K562 (cell line): ENCODE measurements at regions not wholly inside any gene's neighbourhood (a gene's known extent, or its start where the extent isn't known, plus 50 kb on each side); places are given as distances from the start of the nearest gene placed in this dataset.

ENCODE experiments used
- ATAC-seq: fragments of 200-7000 bp; cut with Tn5 transposase; 3 replicates; pipeline ENCODE4 v1.9.1; 2020; ENCODE audit warnings: moderate library complexity
- BruUV-seq: library from RNA; stranded (reverse); fragments of 400-500 nt; replicated peaks from 2 replicates; lab custom pipeline; 2021; lab: Mats Ljungman, UMichigan
- CTCF ChIA-PET: fragments of 300-600 bp; formaldehyde crosslinking; extraction: SDS; loops from one replicate; lab custom pipeline; 2021; ENCODE audit warnings: low intra/inter-chr PET ratio; lab: Yijun Ruan, JAX
- POLR2A ChIA-PET: fragments of 300-600, 350-650 bp; sonication (Branson Sonifier 250); formaldehyde crosslinking; extraction: SDS; loops from one replicate; lab custom pipeline; 2021; ENCODE audit warnings: antibody characterized with exemption, inconsistent platforms; lab: Yijun Ruan, JAX
- DNase-seq, 4 experiments: peaks; one replicate each; pipeline versions ENCODE4 v3.0.0 to v3.0.0-alpha.2; 2011 to 2018; ENCODE audit warnings: low spot score in 3 of 4, mixed read lengths in 3 of 4; ENCODE audit errors: extremely low read depth in 1 of 4
- FAIRE-seq: peaks from 2 replicates; lab custom pipeline; 2011; peaks lifted over from hg19 to GRCh38; lab: Jason Lieb, UNC
- H2AFZ ChIP-seq: 2 replicates; pipeline ENCODE4 v1.6.0; 2011; ENCODE audit warnings: low read depth, low read length, control low read depth, inconsistent platforms
- H3K27ac ChIP-seq: fragments of 200-600 bp; 3 replicates; pipeline ENCODE4 v1.8.0; 2011; ENCODE audit warnings: low read depth, mild to moderate bottlenecking, control low read depth, inconsistent platforms, low read length, moderate library complexity, mixed read lengths; ENCODE audit errors: extremely low read depth
- H3K27me3 ChIP-seq, 2 experiments: fragments of 300-600 bp in 1 of 2; 2 replicates in 1 of 2; 3 replicates in 1 of 2; pipeline versions ENCODE4 v1.6.0 to v1.8.0; 2011; ENCODE audit warnings: inconsistent platforms in 2 of 2, low read length in 2 of 2, mild to moderate bottlenecking in 1 of 2, mixed read lengths in 1 of 2, moderate library complexity in 1 of 2; ENCODE audit not compliant: control insufficient read depth in 2 of 2, insufficient read depth in 2 of 2
- H3K36me3 ChIP-seq: fragments of 300-600 bp; 3 replicates; pipeline ENCODE4 v1.8.0; 2011; ENCODE audit warnings: mild to moderate bottlenecking, low read length, inconsistent platforms; ENCODE audit not compliant: control insufficient read depth, insufficient read depth
- H3K4me1 ChIP-seq, 2 experiments: fragments of 200-600 bp in 1 of 2; replicated peaks in 1 of 2; 2 replicates in 1 of 2; 3 replicates in 1 of 2; pipeline versions ENCODE4 v1.5.1 to v1.8.0; 2011; ENCODE audit warnings: inconsistent platforms in 2 of 2, low read length in 2 of 2, mild to moderate bottlenecking in 1 of 2, mixed read lengths in 1 of 2, moderate library complexity in 1 of 2; ENCODE audit not compliant: control insufficient read depth in 2 of 2, insufficient read depth in 2 of 2
- H3K4me2 ChIP-seq: 2 replicates; pipeline ENCODE4 v1.6.1; 2011; ENCODE audit warnings: low read length, control low read depth, inconsistent platforms, mixed read lengths; ENCODE audit not compliant: insufficient read depth
- H3K4me3 ChIP-seq: fragments of 200-600 bp; sonication (generic), shearing (Covaris generic); 2 replicates; pipeline ENCODE4 v1.5.1; 2016; ENCODE audit warnings: control low read depth, inconsistent platforms
- H3K79me2 ChIP-seq: fragments of 200-600 bp; 3 replicates; pipeline ENCODE4 v1.8.0; 2011; ENCODE audit warnings: low read length, inconsistent platforms; ENCODE audit not compliant: control insufficient read depth, insufficient read depth
- H3K9ac ChIP-seq, 2 experiments: 2 replicates each; pipeline versions ENCODE4 v1.6.0 to v1.6.1; 2011; ENCODE audit warnings: low read depth in 2 of 2, low read length in 2 of 2, control low read depth in 1 of 2, inconsistent platforms in 1 of 2, mild to moderate bottlenecking in 1 of 2, mixed read lengths in 1 of 2; ENCODE audit not compliant: insufficient read depth in 1 of 2
- H3K9me1 ChIP-seq: one replicate; pipeline ENCODE4 v1.6.0; 2011; ENCODE audit warnings: inconsistent platforms, mild to moderate bottlenecking, low read length, moderate library complexity; ENCODE audit not compliant: control insufficient read depth, insufficient read depth
- H3K9me3 ChIP-seq: replicated peaks from 2 replicates; pipeline ENCODE4 v1.5.1; 2011; ENCODE audit warnings: low read depth, low read length, inconsistent platforms; ENCODE audit not compliant: control insufficient read depth, insufficient read depth
- H4K20me1 ChIP-seq: replicated peaks from 2 replicates; pipeline ENCODE4 v1.6.1; 2011; ENCODE audit warnings: low read length, inconsistent platforms, mixed read lengths; ENCODE audit not compliant: control insufficient read depth, insufficient read depth
- ASH1L ChIP-seq: fragments of 450-650 bp; IDR thresholded peaks from 2 replicates; pipeline ENCODE4 v1.6.1; 2018; ENCODE audit warnings: borderline replicate concordance, mild to moderate bottlenecking, low read depth; ENCODE audit not compliant: partially characterized antibody
- DMBX1 ChIP-seq: fragments of 250-450 bp; sonication (Bioruptor Pico); IDR thresholded peaks from 2 replicates; pipeline ENCODE4 v1.8.0; 2022; ENCODE audit warnings: inconsistent platforms, mild to moderate bottlenecking, moderate library complexity, borderline replicate concordance
- POLR3A ChIP-seq: IDR thresholded peaks from 2 replicates; pipeline ENCODE4 v1.6.1; 2011; ENCODE audit warnings: borderline replicate concordance, mild to moderate bottlenecking, moderate library complexity; ENCODE audit not compliant: insufficient read length, insufficient read depth; ENCODE audit errors: extremely low read depth
- TAF9B ChIP-seq: fragments of 450-650 bp; IDR thresholded peaks from 2 replicates; pipeline ENCODE4 v1.6.1; 2018; ENCODE audit warnings: mild to moderate bottlenecking; ENCODE audit not compliant: partially characterized antibody
- ZBTB8A ChIP-seq: fragments of 450-650 bp; IDR thresholded peaks from 2 replicates; pipeline ENCODE4 v1.6.1; 2018; ENCODE audit warnings: mild to moderate bottlenecking, moderate library complexity; ENCODE audit not compliant: partially characterized antibody
- ZNF23 ChIP-seq: fragments of 250-450 bp; sonication (Bioruptor Pico); IDR thresholded peaks from 2 replicates; pipeline ENCODE4 v1.4.0; 2020; ENCODE audit warnings: mild to moderate bottlenecking
- WGBS: fragments of 100-300 bp; shearing (Covaris generic); methylation state at CpG from one replicate; pipeline ENCODE4 v1.1.6; 2016; ENCODE audit warnings: low coverage, mixed read lengths; ENCODE audit not compliant: insufficient coverage; ENCODE audit errors: missing lambda C conversion rate; 5-methylcytosine and 5-hydroxymethylcytosine counted together
- in situ Hi-C: fragments of 300-500 bp; cut with MboI; formaldehyde crosslinking; loops from 4 replicates; pipeline ENCODE4 v1.15.0; 2018; ENCODE audit warnings: inconsistent platforms, mixed read lengths
- intact Hi-C: fragments of 100-400 bp; cut with micrococcal nuclease; formaldehyde crosslinking; loops from 2 replicates; pipeline ENCODE4 v1.14.2; 2022
- TF ChIP-seq, protein P1 (sequence below): fragments of 450-650 bp; IDR thresholded peaks from 2 replicates; pipeline ENCODE4 v1.6.1; 2018; ENCODE audit warnings: mild to moderate bottlenecking, low read depth; ENCODE audit not compliant: partially characterized antibody

DNA sequence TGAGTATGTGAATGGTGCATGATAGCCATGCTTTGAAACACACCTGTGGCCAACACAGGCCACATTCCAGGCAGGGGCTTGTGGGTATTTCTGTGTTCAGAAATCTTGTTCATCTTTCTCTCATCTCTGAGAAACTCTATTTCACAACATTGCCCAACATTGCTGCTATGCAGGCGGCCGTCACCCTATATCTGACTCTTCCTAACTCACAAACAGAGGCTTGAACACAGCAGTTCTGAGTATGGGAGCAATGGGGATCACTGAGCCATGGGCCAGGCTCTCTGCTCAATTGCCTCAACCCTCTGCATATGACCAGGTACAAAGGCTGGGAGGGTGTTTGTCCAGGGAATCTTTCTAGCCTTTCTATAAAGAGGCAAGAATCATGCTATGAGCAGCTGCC lies 259.9 kb downstream of the BUD13 start:
- TF ChIP-seq, protein P1, sequence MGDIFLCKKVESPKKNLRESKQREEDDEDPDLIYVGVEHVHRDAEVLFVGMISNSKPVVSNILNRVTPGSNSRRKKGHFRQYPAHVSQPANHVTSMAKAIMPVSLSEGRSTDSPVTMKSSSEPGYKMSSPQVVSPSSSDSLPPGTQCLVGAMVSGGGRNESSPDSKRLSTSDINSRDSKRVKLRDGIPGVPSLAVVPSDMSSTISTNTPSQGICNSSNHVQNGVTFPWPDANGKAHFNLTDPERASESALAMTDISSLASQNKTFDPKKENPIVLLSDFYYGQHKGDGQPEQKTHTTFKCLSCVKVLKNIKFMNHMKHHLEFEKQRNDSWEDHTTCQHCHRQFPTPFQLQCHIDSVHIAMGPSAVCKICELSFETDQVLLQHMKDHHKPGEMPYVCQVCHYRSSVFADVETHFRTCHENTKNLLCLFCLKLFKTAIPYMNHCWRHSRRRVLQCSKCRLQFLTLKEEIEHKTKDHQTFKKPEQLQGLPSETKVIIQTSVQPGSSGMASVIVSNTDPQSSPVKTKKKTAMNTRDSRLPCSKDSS: no peak
- TF ChIP-seq TAF9B (no peak), DMBX1 (CRISPR knock-in tag) (no peak), POLR3A (no peak), ZNF23 (CRISPR knock-in tag) (no peak), ASH1L (no peak), ZBTB8A (no peak)
- no peak overlapping the region for H2AFZ ChIP-seq
- no peaks in the 10 kb centered on the region for H3K4me1 ChIP-seq
- WGBS: 0% methylated on average over 2 of the region's 2 CpGs
- FAIRE-seq (no peak), ATAC-seq (no peak), DNase-seq (no peak)
- H3K9ac ChIP-seq: no peak overlapping the region
- ChIA-PET CTCF (no interaction called here), POLR2A (interaction anchor here (0.6 kb wide), 1 partner anchor 263 kb away, joined by 3 read pairs; no protein-coding TSS in a partner anchor)
- H3K27ac ChIP-seq: no peak overlapping the region
- H3K36me3 ChIP-seq: no peaks in the 10 kb centered on the region
- no peaks in the 10 kb centered on the region for H3K9me1 ChIP-seq
- in situ Hi-C loops (loop anchor here (10.0 to 25.0 kb wide), 2 partner anchors 182 to 724 kb away; partner anchors contain the start of genes PCSK7 and RNF214), intact Hi-C loops (no loop called here)
- peaks cover 0 to 19% of the 10 kb centered on the region in 2 experiments; a peak in 3 of 5 replicates for H3K27me3 ChIP-seq
- H3K4me2 ChIP-seq: no peak overlapping the region
- no peaks in the 10 kb centered on the region for H3K79me2 ChIP-seq
- H3K4me3 ChIP-seq: no peak overlapping the region
- H4K20me1 ChIP-seq: 0 out of 2 replicates have a peak, but pooled peaks cover 5% of the 10 kb centered on the region
- H3K9me3 ChIP-seq: no peaks in the 10 kb centered on the region
- BruUV-seq: no TSS peak
